ENCODE measurements at regions not wholly inside any gene's neighbourhood (a gene's known extent, or its start where the extent isn't known, plus 50 kb on each side); places are given as distances from the start of the nearest gene placed in this dataset.

- no peaks in the 10 kb centered on the region for H3K9me3 Mint-ChIP-seq
- no peak for DNase-seq
- no peaks in the 10 kb centered on the region for H3K36me3 Mint-ChIP-seq (ENCODE audit: low read depth)
- peak overlapping the region; percentile 44 for H3K4me3 Mint-ChIP-seq
- TF ChIP-seq, protein P1, sequence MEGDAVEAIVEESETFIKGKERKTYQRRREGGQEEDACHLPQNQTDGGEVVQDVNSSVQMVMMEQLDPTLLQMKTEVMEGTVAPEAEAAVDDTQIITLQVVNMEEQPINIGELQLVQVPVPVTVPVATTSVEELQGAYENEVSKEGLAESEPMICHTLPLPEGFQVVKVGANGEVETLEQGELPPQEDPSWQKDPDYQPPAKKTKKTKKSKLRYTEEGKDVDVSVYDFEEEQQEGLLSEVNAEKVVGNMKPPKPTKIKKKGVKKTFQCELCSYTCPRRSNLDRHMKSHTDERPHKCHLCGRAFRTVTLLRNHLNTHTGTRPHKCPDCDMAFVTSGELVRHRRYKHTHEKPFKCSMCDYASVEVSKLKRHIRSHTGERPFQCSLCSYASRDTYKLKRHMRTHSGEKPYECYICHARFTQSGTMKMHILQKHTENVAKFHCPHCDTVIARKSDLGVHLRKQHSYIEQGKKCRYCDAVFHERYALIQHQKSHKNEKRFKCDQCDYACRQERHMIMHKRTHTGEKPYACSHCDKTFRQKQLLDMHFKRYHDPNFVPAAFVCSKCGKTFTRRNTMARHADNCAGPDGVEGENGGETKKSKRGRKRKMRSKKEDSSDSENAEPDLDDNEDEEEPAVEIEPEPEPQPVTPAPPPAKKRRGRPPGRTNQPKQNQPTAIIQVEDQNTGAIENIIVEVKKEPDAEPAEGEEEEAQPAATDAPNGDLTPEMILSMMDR (IDR thresholded peaks at IDR 0.05), result no peak
- peak overlapping the region; percentile 69 for H3K27ac Mint-ChIP-seq
- H3K27me3 Mint-ChIP-seq (ENCODE audit: insufficient read depth), result peaks cover 4% of the 10 kb centered on the region; the same call in 1 of the 2 replicates
- H3K4me1 Mint-ChIP-seq (ENCODE audit: low read depth), result peaks cover 50% of the 10 kb centered on the region
Observed at GRCh38 chr1:29712284-29712651, 475.9 kb downstream of the PTPRU start.

DNA sequence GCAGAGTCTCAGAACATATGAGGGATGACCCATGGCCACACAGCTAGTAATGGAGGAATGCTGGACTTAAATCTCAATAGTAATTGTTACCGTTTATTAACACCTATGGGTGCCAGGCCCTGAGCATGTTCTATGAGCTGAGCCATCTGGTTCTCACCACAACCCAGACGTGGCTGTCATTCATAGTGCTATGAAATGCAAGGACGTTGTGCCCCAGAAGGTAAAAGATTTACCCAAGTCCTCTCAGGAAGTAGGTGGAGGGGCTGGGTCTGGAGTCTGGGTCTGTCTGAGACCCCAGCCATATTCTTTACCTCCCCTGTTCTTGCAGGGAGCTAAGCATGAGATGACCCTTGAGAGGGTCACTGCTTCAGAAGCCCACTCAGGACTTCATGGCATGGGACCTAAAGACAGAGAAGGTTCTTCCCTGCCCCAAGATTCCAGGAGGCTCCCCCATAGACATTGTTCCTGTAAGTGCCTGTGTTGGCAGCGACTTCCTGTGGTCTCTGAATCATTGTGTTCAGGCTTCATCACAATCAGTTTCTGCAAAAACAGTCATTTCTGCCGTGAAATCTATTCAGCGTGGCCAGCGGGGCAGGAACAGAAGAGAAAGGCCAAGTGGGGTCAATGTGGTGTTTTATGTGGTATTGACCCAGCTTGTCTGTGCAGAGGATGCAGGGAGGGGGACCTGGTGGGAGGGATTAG is 475.4 kb downstream of the PTPRU start:
- Mint-ChIP-seq H3K36me3 (ENCODE audit: low read depth) (no peaks in the 10 kb centered on the region), H3K27ac (peak overlapping the region; percentile 69), H3K9me3 (no peaks in the 10 kb centered on the region), H3K4me3 (peak overlapping the region; percentile 44), H3K27me3 (ENCODE audit: insufficient read depth) (peaks cover 2% of the 10 kb centered on the region; the same call in 1 of the 2 replicates), H3K4me1 (ENCODE audit: low read depth) (peaks cover 50% of the 10 kb centered on the region)
- TF ChIP-seq, protein P1 (IDR thresholded peaks at IDR 0.05), result no peak
- DNase-seq, result peak; percentile 79

DNA sequence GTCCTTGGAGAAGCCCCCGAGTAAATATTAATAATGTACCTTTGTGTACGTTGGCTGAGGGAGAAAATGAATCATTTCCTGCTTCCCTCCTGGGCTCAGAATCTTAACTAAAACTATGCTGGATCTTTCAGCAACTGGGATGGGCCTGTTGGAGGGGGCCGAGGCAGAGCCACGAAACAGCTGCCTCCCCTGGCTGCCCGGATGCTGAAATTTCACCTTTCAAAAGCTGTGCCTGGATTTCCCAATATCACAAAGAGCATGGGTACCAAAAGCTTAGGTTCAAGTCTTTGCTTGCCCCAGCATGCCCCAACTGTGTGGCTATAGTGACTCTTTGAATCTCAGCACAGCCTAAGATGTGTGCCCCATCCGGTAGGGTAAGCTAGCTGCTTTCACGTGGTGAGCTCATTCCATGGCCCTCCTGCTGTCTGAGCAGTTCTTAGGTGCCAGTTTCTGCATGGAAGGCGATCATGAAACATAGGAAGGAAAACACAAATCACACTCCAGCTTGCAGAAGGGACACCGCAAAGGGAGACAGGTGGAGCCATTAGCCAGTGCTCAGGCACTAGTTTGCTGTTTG is 473.5 kb downstream of the PTPRU start:
- Mint-ChIP-seq H3K4me3 (peak overlapping the region; percentile 65), H3K36me3 (ENCODE audit: low read depth) (no peaks in the 10 kb centered on the region), H3K9me3 (no peaks in the 10 kb centered on the region), H3K27me3 (ENCODE audit: insufficient read depth) (peaks cover 7% of the 10 kb centered on the region; the same call in 1 of the 2 replicates), H3K4me1 (ENCODE audit: low read depth) (peaks cover 50% of the 10 kb centered on the region), H3K27ac (peak overlapping the region; percentile 97)
- TF ChIP-seq, protein P1 (IDR thresholded peaks at IDR 0.05), result 0 out of 2 replicates have a peak, but pooled peaks have one; percentile 10
- peak; percentile 59 for DNase-seq

- Mint-ChIP-seq H3K4me3 (peak overlapping the region; percentile 65), H3K4me1 (ENCODE audit: low read depth) (peaks cover 50% of the 10 kb centered on the region), H3K27ac (peak overlapping the region; percentile 97)
Observed at GRCh38 chr1:29708796-29709703, 472.7 kb downstream of the PTPRU start.

GRCh38 chr1:29708381-29708780 is 472.1 kb downstream of the PTPRU start:
- peaks cover 50% of the 10 kb centered on the region for H3K4me1 Mint-ChIP-seq (ENCODE audit: low read depth)
- no peak for DNase-seq
- H3K27me3 Mint-ChIP-seq (ENCODE audit: insufficient read depth), result peaks cover 7% of the 10 kb centered on the region; the same call in 1 of the 2 replicates
- no peaks in the 10 kb centered on the region for H3K36me3 Mint-ChIP-seq (ENCODE audit: low read depth)
- H3K4me3 Mint-ChIP-seq, result peak overlapping the region; percentile 65
- peak overlapping the region; percentile 97 for H3K27ac Mint-ChIP-seq
- H3K9me3 Mint-ChIP-seq, result no peaks in the 10 kb centered on the region
- TF ChIP-seq, protein P1 (IDR thresholded peaks at IDR 0.05), result no peak

More at GRCh38 chr1:29708796-29709703, 472.7 kb downstream of the PTPRU start:
- Mint-ChIP-seq H3K27me3 (ENCODE audit: insufficient read depth) (peaks cover 7% of the 10 kb centered on the region; the same call in 1 of the 2 replicates), H3K9me3 (no peaks in the 10 kb centered on the region), H3K36me3 (ENCODE audit: low read depth) (no peaks in the 10 kb centered on the region)
- DNase-seq, result peak; percentile 76
- TF ChIP-seq, protein P1 (IDR thresholded peaks at IDR 0.05), result no peak

Measured in HFFc6 (cell line).